Keratinocyte (primary cell): ENCODE measurements at regions not wholly inside any gene's neighbourhood (a gene's known extent, or its start where the extent isn't known, plus 50 kb on each side); places are given as distances from the start of the nearest gene placed in this dataset.
A peak's percentile ranks its signal among the peaks of the same experiment; 100 is the strongest.

Experiments used
- DNase-seq: peaks from one replicate; pipeline ENCODE4 v3.0.0-alpha.2; 2011; ENCODE audit warnings: low read depth, missing footprints, low spot score
- FAIRE-seq: peaks from 2 replicates; lab custom pipeline; 2011; peaks lifted over from hg19 to GRCh38; lab: Jason Lieb, UNC
- H2AFZ ChIP-seq: 2 replicates; pipeline ENCODE4 v1.6.0; 2012; ENCODE audit warnings: low read length, control low read depth, inconsistent platforms; ENCODE audit not compliant: control insufficient read depth
- H3K27ac ChIP-seq: 2 replicates; pipeline ENCODE4 v1.5.1; 2011; ENCODE audit warnings: low read length; ENCODE audit not compliant: control insufficient read depth, insufficient read depth
- H3K27me3 ChIP-seq: 3 replicates; pipeline ENCODE4 v1.6.0; 2011; ENCODE audit warnings: low read length; ENCODE audit not compliant: control insufficient read depth, insufficient read depth; ENCODE audit errors: extremely low read depth
- H3K36me3 ChIP-seq, 2 experiments: 2 replicates in 1 of 2; 3 replicates in 1 of 2; pipeline ENCODE4 v1.5.1; 2011; ENCODE audit warnings: low read length in 2 of 2, mild to moderate bottlenecking in 1 of 2; ENCODE audit not compliant: control insufficient read depth in 2 of 2, insufficient read depth in 2 of 2; ENCODE audit errors: extremely low read depth in 1 of 2
- H3K4me1 ChIP-seq: 3 replicates; pipeline ENCODE4 v1.5.1; 2011; ENCODE audit warnings: low read length; ENCODE audit not compliant: control insufficient read depth, insufficient read depth; ENCODE audit errors: extremely low read depth
- H3K4me2 ChIP-seq: 3 replicates; pipeline ENCODE4 v1.6.0; 2011; ENCODE audit warnings: low read depth, low read length; ENCODE audit not compliant: control insufficient read depth, insufficient read depth; ENCODE audit errors: extremely low read depth
- H3K4me3 ChIP-seq, 3 experiments: fragments of 200-600 bp in 1 of 3; sonication (generic) in 1 of 3; 2 replicates in 2 of 3; 3 replicates in 1 of 3; pipeline ENCODE4 v1.5.1; 2011 to 2016; ENCODE audit warnings: low read length in 3 of 3, mild to moderate bottlenecking in 3 of 3, control low read depth in 2 of 3, inconsistent platforms in 1 of 3, low read depth in 1 of 3, mixed read lengths in 1 of 3, mixed run types in 1 of 3, moderate library complexity in 1 of 3; ENCODE audit not compliant: control insufficient read depth in 2 of 3, insufficient read depth in 2 of 3; ENCODE audit errors: extremely low read depth in 1 of 3
- H3K79me2 ChIP-seq: 2 replicates; pipeline ENCODE4 v1.6.0; 2012; ENCODE audit warnings: low read length; ENCODE audit not compliant: control insufficient read depth, insufficient read depth
- H3K9ac ChIP-seq: 3 replicates; pipeline ENCODE4 v1.6.0; 2011; ENCODE audit warnings: low read length; ENCODE audit not compliant: control insufficient read depth, insufficient read depth; ENCODE audit errors: extremely low read depth
- H3K9me1 ChIP-seq: 3 replicates; pipeline ENCODE4 v1.6.0; 2011; ENCODE audit warnings: low read length; ENCODE audit not compliant: control insufficient read depth, insufficient read depth; ENCODE audit errors: extremely low read depth
- H3K9me3 ChIP-seq: 2 replicates; pipeline ENCODE4 v1.5.1; 2012; ENCODE audit warnings: low read depth, low read length; ENCODE audit not compliant: control insufficient read depth
- H4K20me1 ChIP-seq: 3 replicates; pipeline ENCODE4 v1.6.0; 2011; ENCODE audit warnings: low read length; ENCODE audit not compliant: control insufficient read depth, insufficient read depth; ENCODE audit errors: extremely low read depth
- EZH2 ChIP-seq: IDR thresholded peaks from one replicate; pipeline ENCODE4 v1.6.1; 2012; ENCODE audit warnings: inconsistent platforms, mild to moderate bottlenecking, low read length, moderate library complexity
- dilution Hi-C: fragments of 300-500 bp; cut with MboI; formaldehyde crosslinking; loops from one replicate; pipeline ENCODE4 v1.7.0; 2020; ENCODE audit warnings: low sequenced_read_pairs; ENCODE audit not compliant: extremely low pct_ligation_motif_present
- TF ChIP-seq, protein P1 (sequence below), 3 experiments: IDR thresholded peaks in 1 of 3; conservative IDR thresholded peaks in 1 of 3; optimal IDR thresholded peaks in 1 of 3; 2 replicates in 2 of 3; 3 replicates in 1 of 3; pipeline versions ENCODE3 to v1.5.1; 2011; ENCODE audit warnings: low read length in 3 of 3, mild to moderate bottlenecking in 3 of 3, moderate library complexity in 2 of 3, control low read depth in 1 of 3, inconsistent platforms in 1 of 3; ENCODE audit not compliant: insufficient read depth in 2 of 3; ENCODE audit errors: extremely low read depth in 1 of 3

GRCh38 chr5:174589011-174589410 lies 135.4 kb upstream of the MSX2 start:
- Histone ChIP-seq H3K9ac (no peak overlapping the region), H3K9me3 (no peaks in the 10 kb centered on the region), H3K36me3 (no peaks in the 10 kb centered on the region), H3K79me2 (no peaks in the 10 kb centered on the region), H3K27me3 (peaks cover 3% of the 10 kb centered on the region), H2AFZ (no peak overlapping the region), H3K4me1 (peaks cover 2% of the 10 kb centered on the region), H3K4me2 (no peak overlapping the region), H4K20me1 (no peaks in the 10 kb centered on the region), H3K9me1 (no peaks in the 10 kb centered on the region), H3K4me3 (no peak overlapping the region), H3K27ac (no peak overlapping the region)
- peak; percentile 67 for FAIRE-seq
- dilution Hi-C loops, result no loop called here
- TF ChIP-seq EZH2, result no peak
- TF ChIP-seq, protein P1, sequence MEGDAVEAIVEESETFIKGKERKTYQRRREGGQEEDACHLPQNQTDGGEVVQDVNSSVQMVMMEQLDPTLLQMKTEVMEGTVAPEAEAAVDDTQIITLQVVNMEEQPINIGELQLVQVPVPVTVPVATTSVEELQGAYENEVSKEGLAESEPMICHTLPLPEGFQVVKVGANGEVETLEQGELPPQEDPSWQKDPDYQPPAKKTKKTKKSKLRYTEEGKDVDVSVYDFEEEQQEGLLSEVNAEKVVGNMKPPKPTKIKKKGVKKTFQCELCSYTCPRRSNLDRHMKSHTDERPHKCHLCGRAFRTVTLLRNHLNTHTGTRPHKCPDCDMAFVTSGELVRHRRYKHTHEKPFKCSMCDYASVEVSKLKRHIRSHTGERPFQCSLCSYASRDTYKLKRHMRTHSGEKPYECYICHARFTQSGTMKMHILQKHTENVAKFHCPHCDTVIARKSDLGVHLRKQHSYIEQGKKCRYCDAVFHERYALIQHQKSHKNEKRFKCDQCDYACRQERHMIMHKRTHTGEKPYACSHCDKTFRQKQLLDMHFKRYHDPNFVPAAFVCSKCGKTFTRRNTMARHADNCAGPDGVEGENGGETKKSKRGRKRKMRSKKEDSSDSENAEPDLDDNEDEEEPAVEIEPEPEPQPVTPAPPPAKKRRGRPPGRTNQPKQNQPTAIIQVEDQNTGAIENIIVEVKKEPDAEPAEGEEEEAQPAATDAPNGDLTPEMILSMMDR (optimal IDR thresholded peaks at IDR 0.05 in 1 of 3, IDR thresholded peaks at IDR 0.05 in 1 of 3, conservative IDR thresholded peaks at IDR 0.05 in 1 of 3; ENCODE audit: extremely low read depth in 1 of 3, insufficient read depth in 2 of 3, low read length in 3 of 3), result no peak
- DNase-seq, result no peak

- no peaks in the 10 kb centered on the region for H3K9me1 ChIP-seq
- peaks cover 3% of the 10 kb centered on the region for H3K27me3 ChIP-seq
- no peaks in the 10 kb centered on the region for H3K36me3 ChIP-seq
- DNase-seq (no peak), FAIRE-seq (no peak)
- H4K20me1 ChIP-seq, result no peaks in the 10 kb centered on the region
- dilution Hi-C loops, result no loop called here
- H3K4me2 ChIP-seq, result no peak overlapping the region
- TF ChIP-seq, protein P1 (optimal IDR thresholded peaks at IDR 0.05 in 1 of 3, IDR thresholded peaks at IDR 0.05 in 1 of 3, conservative IDR thresholded peaks at IDR 0.05 in 1 of 3; ENCODE audit: extremely low read depth in 1 of 3, insufficient read depth in 2 of 3, low read length in 3 of 3), result no peak
- no peak for TF ChIP-seq EZH2
- no peak overlapping the region for H3K27ac ChIP-seq
- H2AFZ ChIP-seq, result no peak overlapping the region
- no peaks in the 10 kb centered on the region for H3K9me3 ChIP-seq
- no peak overlapping the region for H3K4me3 ChIP-seq
- no peak overlapping the region for H3K9ac ChIP-seq
- no peaks in the 10 kb centered on the region for H3K79me2 ChIP-seq
- peaks cover 2% of the 10 kb centered on the region for H3K4me1 ChIP-seq
Measured at GRCh38 chr5:174589599-174589998, 134.8 kb upstream of the MSX2 start.
